Superior temporal gyrus (tissue), 1 donor: ENCODE measurements at regions not wholly inside any gene's neighbourhood (a gene's known extent, or its start where the extent isn't known, plus 50 kb on each side); places are given as distances from the start of the nearest gene placed in this dataset.

Experiments
- DNase-seq: peaks from one replicate; pipeline ENCODE4 v3.0.0-alpha.2; 2016; ENCODE audit errors: extremely low spot score

GRCh38 chr11:28417601-28418323, 309.6 kb downstream of the METTL15 start:
- DNase-seq: no peak

- no peak for DNase-seq
These were observed 303.8 kb downstream of the METTL15 start for GRCh38 chr11:28412029-28412428.

GRCh38 chr11:28401446-28401845, 293.3 kb downstream of the METTL15 start:
- DNase-seq: no peak

GRCh38 chr11:28400331-28401100, 292.3 kb downstream of the METTL15 start:
- no peak for DNase-seq

GRCh38 chr11:28393348-28393747, 285.2 kb downstream of the METTL15 start:
- no peak for DNase-seq

- DNase-seq: no peak
These were observed 276.2 kb downstream of the METTL15 start for GRCh38 chr11:28384418-28384817.

- DNase-seq: no peak
These were observed 275.3 kb downstream of the METTL15 start for GRCh38 chr11:28383456-28383855.
